Gastrocnemius medialis (tissue), 4 donors: ENCODE measurements at regions not wholly inside any gene's neighbourhood (a gene's known extent, or its start where the extent isn't known, plus 50 kb on each side); places are given as distances from the start of the nearest gene placed in this dataset.

ENCODE experiments used
- POLR2A ChIP-seq, 2 donors: fragments of 450-650 bp; IDR thresholded peaks; one replicate each; pipeline ENCODE4 v1.6.1; 2017; ENCODE audit warnings: antibody characterized with exemption in 2 of 2, mild to moderate bottlenecking in 2 of 2, moderate library complexity in 2 of 2
- TF ChIP-seq, protein P1 (sequence below), 5 experiments: fragments of 450-650 bp in 3 of 5; fragments of 200-600 bp in 2 of 5; sonication (generic) in 2 of 5; IDR thresholded peaks in 4 of 5; conservative IDR thresholded peaks in 1 of 5; 1 replicate in 4 of 5; 2 replicates in 1 of 5; pipeline ENCODE4 v1.5.1; 2016 to 2019; ENCODE audit warnings: antibody characterized with exemption in 5 of 5, mild to moderate bottlenecking in 3 of 5, moderate library complexity in 3 of 5

DNA sequence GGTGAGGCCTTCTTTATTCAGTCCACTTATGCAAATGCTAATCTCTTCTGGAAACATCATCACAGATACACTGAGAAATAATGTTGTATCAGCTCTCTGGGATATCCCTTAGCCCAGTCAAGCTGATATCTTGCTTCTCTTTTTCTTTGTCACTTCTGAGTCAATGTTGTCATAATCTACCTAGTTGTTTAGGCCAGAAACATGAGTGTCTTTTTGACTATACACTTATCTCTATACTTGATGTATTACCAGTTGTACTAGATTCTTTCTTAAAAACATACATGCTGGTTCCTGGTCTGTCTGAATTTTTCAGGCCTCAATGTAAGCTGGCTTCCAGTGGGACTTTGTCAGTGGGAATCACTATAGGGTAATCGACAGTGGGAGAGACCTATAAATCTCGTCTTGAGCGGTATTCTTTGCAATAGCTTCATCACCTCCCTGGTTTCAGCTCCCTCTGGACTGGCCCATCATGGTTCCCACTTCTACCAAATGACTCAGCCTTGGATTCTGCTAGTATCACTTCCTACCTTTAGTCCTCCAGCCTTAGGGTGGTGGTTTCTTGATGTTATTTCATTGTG lies 135.2 kb upstream of the CYYR1 start:
- no peak for TF ChIP-seq POLR2A (IDR thresholded peaks at IDR 0.05)
- TF ChIP-seq, protein P1, sequence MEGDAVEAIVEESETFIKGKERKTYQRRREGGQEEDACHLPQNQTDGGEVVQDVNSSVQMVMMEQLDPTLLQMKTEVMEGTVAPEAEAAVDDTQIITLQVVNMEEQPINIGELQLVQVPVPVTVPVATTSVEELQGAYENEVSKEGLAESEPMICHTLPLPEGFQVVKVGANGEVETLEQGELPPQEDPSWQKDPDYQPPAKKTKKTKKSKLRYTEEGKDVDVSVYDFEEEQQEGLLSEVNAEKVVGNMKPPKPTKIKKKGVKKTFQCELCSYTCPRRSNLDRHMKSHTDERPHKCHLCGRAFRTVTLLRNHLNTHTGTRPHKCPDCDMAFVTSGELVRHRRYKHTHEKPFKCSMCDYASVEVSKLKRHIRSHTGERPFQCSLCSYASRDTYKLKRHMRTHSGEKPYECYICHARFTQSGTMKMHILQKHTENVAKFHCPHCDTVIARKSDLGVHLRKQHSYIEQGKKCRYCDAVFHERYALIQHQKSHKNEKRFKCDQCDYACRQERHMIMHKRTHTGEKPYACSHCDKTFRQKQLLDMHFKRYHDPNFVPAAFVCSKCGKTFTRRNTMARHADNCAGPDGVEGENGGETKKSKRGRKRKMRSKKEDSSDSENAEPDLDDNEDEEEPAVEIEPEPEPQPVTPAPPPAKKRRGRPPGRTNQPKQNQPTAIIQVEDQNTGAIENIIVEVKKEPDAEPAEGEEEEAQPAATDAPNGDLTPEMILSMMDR (IDR thresholded peaks at IDR 0.05 in 4 of 5, conservative IDR thresholded peaks at IDR 0.05 in 1 of 5) = no peak
